DOHH2 (cell line): ENCODE measurements at regions not wholly inside any gene's neighbourhood (a gene's known extent, or its start where the extent isn't known, plus 50 kb on each side); places are given as distances from the start of the nearest gene placed in this dataset.

Source experiments
- EZH2phosphoT487 ChIP-seq: fragments of 200-600 bp; sonication (generic); IDR thresholded peaks from 2 replicates; pipeline ENCODE4 v1.6.1; 2017; ENCODE audit warnings: borderline replicate concordance, mild to moderate bottlenecking, antibody characterized with exemption, low read length, moderate library complexity, mixed read lengths
- TF ChIP-seq, protein P1 (sequence below): fragments of 200-600 bp; sonication (generic); IDR thresholded peaks from one replicate; pipeline ENCODE4 v1.5.1; 2014; ENCODE audit warnings: antibody characterized with exemption, mild to moderate bottlenecking, low read depth, low read length; ENCODE audit not compliant: poor library complexity, severe bottlenecking

DNA sequence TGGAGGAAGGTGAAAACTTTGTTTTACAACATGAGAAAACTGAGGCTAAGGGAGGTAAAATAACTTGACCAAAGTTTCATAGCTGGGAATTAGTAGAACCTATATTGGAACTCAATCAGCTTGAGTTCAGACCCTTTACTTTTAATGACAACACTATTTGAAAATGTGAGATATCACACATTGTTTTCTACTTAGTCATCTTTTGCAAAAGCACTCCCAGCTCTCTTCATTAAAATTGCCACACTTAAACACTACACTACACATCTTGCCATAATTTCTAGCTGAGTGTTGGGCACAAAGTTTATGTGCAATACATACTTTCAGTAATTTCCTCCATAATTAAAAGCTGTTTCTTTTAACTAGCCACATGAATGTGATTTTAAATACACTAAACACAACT is 230.4 kb upstream of the DCBLD2 start:
- TF ChIP-seq, protein P1, sequence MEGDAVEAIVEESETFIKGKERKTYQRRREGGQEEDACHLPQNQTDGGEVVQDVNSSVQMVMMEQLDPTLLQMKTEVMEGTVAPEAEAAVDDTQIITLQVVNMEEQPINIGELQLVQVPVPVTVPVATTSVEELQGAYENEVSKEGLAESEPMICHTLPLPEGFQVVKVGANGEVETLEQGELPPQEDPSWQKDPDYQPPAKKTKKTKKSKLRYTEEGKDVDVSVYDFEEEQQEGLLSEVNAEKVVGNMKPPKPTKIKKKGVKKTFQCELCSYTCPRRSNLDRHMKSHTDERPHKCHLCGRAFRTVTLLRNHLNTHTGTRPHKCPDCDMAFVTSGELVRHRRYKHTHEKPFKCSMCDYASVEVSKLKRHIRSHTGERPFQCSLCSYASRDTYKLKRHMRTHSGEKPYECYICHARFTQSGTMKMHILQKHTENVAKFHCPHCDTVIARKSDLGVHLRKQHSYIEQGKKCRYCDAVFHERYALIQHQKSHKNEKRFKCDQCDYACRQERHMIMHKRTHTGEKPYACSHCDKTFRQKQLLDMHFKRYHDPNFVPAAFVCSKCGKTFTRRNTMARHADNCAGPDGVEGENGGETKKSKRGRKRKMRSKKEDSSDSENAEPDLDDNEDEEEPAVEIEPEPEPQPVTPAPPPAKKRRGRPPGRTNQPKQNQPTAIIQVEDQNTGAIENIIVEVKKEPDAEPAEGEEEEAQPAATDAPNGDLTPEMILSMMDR = no peak
- no peak for TF ChIP-seq EZH2phosphoT487
